RWPE1 (cell line): ENCODE measurements at regions not wholly inside any gene's neighbourhood (a gene's known extent, or its start where the extent isn't known, plus 50 kb on each side); places are given as distances from the start of the nearest gene placed in this dataset.

Source experiments
- CTCF ChIA-PET: fragments of 350-600 bp; sonication (Branson Sonifier 250); formaldehyde crosslinking; extraction: SDS; loops from one replicate; lab custom pipeline; 2021; lab: Yijun Ruan, JAX
- POLR2A ChIA-PET: fragments of 400-600 bp; formaldehyde crosslinking; extraction: SDS; loops from one replicate; lab custom pipeline; 2020; ENCODE audit warnings: antibody characterized with exemption; ENCODE audit not compliant: low non-redundant PET; lab: Yijun Ruan, JAX
- DNase-seq: peaks from one replicate; pipeline ENCODE4 v3.0.0; 2012; ENCODE audit warnings: low spot score
- H3K27ac ChIP-seq: fragments of 450-650 bp; 2 replicates; pipeline ENCODE4 v1.5.1; 2017
- CTCF ChIP-seq: fragments of 450-650 bp; conservative IDR thresholded peaks from 2 replicates; pipeline ENCODE4 v1.5.1; 2017; ENCODE audit warnings: low read depth, mild to moderate bottlenecking

GRCh38 chr12:82207556-82207955 is 150.6 kb downstream of the CCDC59 start:
- POLR2A ChIA-PET: no interaction called here
- H3K27ac ChIP-seq: no peak overlapping the region

GRCh38 chr12:82203086-82203485 is 155.1 kb downstream of the CCDC59 start:
- ChIA-PET POLR2A (no interaction called here), CTCF (interaction anchor here (0.6 kb wide), 1 partner anchor 14 kb away, joined by 4 read pairs; no protein-coding TSS in a partner anchor)
- H3K27ac ChIP-seq: no peak overlapping the region
- DNase-seq: no peak
- TF ChIP-seq CTCF: no peak

More at GRCh38 chr12:82207556-82207955, 150.6 kb downstream of the CCDC59 start:
- no peak for DNase-seq
- CTCF ChIA-PET: interaction anchor here (0.6 to 0.7 kb wide), 2 partner anchors 21 to 1786 kb away, joined by 3 to 4 read pairs; no protein-coding TSS in a partner anchor
- TF ChIP-seq CTCF: no peak

- ChIA-PET CTCF (no interaction called here), POLR2A (no interaction called here)
- no peak for TF ChIP-seq CTCF
- H3K27ac ChIP-seq: no peak overlapping the region
- no peak for DNase-seq
Measured at GRCh38 chr12:82187595-82187994, 170.6 kb downstream of the CCDC59 start.

GRCh38 chr12:82187011-82187410 is 171.2 kb downstream of the CCDC59 start:
- no peak for TF ChIP-seq CTCF
- POLR2A ChIA-PET: no interaction called here
- no peak overlapping the region for H3K27ac ChIP-seq
- DNase-seq: no peak
- CTCF ChIA-PET: interaction anchor here (0.7 kb wide), 2 partner anchors 20 to 1349 kb away, joined by 3 to 4 read pairs; no protein-coding TSS in a partner anchor

- no peak overlapping the region for H3K27ac ChIP-seq
- TF ChIP-seq CTCF: no peak
- no peak for DNase-seq
- ChIA-PET POLR2A (no interaction called here), CTCF (interaction anchor here (0.7 kb wide), 1 partner anchor 1349 kb away, joined by 3 read pairs; no protein-coding TSS in a partner anchor)
Measured at GRCh38 chr12:82186282-82186681, 171.9 kb downstream of the CCDC59 start.

GRCh38 chr12:82184844-82185243 is 173.3 kb downstream of the CCDC59 start:
- no peak for TF ChIP-seq CTCF
- no peak overlapping the region for H3K27ac ChIP-seq
- ChIA-PET CTCF (no interaction called here), POLR2A (no interaction called here)
- DNase-seq: no peak
